NT2/D1 (cell line): ENCODE measurements at regions not wholly inside any gene's neighbourhood (a gene's known extent, or its start where the extent isn't known, plus 50 kb on each side); places are given as distances from the start of the nearest gene placed in this dataset.

Experiments
- YY1 ChIP-seq: IDR thresholded peaks from 2 replicates; pipeline ENCODE4 v1.6.1; 2011; ENCODE audit not compliant: insufficient read length, insufficient read depth
- ZNF274 ChIP-seq: IDR thresholded peaks from 2 replicates; pipeline ENCODE4 v1.6.1; 2011; ENCODE audit warnings: mild to moderate bottlenecking, low read depth, low read length

DNA sequence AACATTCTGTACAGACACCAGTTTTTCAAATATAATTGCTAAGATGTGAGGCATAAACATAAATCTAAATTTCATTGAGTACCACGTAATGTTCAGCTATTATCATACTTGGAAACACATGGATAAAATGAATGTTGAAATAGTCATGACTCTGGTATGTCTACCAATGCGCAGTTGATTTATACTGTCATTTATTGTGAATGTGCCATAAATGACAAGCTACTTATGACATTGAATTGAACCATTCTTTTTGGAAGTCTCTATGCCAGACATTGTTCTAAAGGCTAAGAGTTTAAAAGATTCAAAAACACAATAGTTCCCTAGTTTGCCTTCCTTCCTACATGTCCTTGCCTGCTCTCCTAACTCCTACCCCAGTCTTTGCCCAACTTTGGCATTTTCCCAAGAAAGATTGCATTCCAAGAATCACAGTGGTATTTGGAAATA, 96.6 kb upstream of the DMD start:
- TF ChIP-seq YY1, result no peak
- no peak for TF ChIP-seq ZNF274
